ENCODE measurements at regions not wholly inside any gene's neighbourhood (a gene's known extent, or its start where the extent isn't known, plus 50 kb on each side); places are given as distances from the start of the nearest gene placed in this dataset.
"Not testable (repeated sequence)": the region's sequence is repeated elsewhere in the genome, so short reads cannot be mapped to it uniquely, and the experiment has no call there.

DNA sequence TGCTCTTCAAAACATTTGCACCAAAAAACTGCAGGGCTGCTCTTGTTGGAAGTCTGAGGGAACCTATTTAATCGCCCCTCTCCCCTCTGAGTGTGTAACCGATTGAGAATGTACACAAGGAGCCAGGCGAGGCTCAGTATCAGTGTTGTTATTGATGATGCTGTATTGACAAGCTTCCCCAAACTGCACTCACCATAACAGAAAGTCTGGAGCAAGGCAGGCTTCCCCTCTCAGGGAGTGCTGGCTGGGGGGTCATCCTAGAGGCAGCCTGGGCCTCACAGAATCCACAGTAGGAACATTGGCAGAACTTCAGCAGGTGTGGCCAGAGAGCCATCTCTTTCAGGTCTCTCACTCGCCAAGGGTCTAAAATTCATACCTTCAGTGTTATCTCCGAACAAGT lies 58.1 kb upstream of the TUNAR start:
- DNase-seq = no peak

DNA sequence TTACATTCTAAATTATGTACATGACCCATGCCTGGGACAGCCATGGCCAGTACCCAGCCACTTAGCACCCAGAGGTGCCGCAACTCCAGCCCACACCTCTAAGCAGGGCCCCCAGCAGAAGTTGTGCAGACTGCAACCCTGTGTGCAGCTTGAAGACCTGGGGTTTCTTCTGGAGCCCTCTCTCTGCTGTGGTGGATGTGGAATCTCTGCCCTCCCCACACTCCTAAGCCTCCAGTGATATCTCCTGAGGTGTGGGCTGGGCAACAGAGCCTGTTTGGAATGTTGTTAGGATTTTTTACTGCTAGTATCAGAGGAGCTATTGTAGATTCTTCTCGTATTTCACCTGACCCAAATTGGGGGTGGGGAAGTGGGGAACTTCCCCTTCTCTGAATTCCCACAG lies 59.4 kb upstream of the TUNAR start:
- DNase-seq = no peak

DNA sequence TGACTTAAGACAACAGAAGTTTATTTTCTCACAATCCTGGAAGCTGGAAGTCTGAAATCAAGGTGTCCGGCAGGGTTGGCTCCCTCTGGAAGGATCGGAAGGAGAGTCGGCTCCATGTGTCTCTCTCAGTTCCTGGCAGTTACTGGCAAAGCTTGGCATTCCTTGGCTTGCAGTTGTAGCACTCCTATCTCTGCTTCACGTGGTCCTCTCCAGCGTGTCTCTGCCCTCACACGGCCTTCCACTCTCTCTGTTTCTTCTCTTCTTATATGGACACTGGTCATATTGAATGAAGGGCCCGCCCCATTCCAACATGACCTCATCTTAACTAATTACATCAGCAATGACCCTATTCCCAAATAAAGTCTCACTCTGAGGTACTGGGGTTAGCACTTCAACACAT lies 60.1 kb upstream of the TUNAR start:
- no peak for DNase-seq

DNA sequence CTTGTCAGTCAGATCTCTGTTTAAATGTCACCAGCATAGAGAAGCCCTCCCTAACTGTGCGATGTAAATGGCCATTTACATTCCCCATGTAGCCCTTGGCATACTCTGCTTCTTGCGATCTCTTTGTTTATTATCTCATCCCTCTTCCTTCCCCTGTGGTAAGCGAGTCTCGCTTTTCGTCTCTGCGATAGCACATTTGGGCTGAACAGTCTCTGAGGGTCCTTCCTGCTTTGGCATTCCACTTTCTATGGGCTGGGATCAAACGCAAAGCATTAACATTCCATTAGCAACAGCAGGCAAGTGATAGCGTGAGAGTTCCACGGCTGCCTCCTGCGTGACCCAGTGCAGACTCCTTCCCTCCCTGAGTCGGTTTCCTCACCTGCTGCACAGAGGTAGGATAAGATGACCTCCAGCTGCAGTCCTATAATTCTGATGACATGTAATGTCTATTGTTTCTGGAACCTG lies 61.4 kb upstream of the TUNAR start:
- DNase-seq = no peak

DNA sequence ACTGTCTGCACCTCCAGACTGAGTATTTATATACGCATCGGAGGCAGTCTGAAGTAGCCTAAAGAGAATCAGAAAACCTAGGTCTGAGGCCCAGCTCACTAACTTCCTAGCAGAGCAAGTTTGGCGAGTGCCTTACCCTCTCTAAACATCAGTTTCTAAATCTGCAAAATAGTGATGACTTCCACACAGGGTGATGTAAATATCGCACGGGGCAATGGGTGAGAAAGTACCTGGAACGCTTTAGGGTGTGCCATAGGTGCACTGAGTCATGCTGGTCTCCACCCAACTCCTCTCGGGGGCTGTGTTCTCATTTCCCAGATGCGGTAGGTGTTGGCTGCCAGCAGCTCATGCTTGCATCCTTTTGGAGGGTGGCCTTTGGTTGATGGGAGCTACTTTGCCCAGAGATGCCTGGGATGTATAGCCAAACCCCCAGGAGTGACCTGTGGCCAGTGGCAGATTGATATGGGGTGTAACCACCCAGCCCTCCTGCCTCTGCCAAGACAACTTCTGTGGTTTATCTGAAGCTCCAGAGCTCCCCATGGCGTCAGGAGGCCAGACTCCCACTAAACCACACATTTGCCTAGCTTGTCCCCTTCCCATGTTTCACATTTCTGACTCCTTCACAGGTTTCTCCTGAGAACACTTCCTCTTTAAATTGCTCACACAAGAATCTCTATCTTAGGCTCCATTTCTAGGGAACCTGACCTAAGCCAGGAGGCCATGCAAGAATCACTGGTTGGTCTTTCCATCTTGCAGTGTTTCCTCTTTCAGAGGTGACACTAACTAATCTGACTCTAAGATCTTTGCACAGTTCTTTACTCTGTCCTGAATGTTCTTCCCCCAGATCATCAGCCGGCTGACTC lies 62.0 kb upstream of the TUNAR start:
- no peak for DNase-seq

DNA sequence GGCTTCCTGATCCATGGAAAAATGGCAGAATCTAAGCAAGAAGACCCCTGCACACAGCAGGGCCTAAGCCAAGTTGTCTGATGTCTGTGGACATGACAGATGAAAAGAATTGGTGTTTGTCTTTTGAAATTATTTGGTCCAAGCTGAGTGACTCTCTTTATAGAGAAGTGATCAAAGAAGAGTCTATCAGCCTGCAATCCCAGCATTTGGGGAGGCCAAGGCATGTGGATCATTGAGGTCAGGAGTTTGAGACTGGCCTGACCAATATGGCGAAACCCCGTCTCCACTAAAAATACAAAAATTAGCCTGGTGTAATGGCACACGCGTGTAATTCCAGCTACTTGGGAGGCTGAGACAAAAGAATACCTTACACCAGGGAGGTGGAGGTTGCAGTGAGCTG lies 64.8 kb upstream of the TUNAR start:
- no peak for DNase-seq

DNA sequence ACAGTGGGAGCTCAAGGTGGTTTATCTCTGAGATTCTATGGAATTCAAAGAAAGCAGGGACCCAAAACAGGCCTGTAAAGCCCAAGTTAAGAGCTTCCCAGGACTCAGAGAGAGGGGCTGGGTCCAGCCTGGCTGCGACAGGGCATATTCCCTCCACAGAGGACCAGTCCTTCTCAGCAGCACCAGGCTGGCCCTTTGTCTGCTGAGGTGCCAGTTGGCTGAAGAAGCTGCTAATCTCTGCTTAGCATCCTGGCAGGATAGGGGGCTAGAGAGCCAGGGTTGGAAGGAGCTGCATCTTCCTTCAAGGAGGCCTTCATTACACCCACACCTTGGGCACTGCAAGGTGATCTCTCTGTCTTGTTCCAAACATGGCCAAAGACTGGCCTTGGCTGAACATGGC lies 68.3 kb upstream of the TUNAR start:
- no peak for DNase-seq

DNA sequence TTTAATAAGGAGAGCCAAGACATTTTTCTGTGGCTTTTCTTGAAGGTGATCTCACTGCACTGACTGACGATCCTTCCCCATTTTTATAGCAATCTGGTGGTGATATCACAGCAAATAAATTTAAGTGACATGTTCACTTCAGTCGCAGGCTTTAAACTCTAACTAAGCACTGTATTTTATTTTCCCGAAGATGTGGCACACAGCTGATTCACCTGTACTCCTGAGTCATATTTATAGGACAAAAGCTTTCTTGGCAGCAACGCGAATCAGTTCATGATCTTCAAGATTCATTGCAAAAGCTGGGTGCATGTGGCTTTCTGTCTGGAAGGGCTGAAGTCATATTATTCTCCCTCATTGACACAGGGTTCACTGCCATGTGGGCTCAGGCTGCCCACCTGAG lies 79.8 kb upstream of the TUNAR start:
- no peak for DNase-seq

DNA sequence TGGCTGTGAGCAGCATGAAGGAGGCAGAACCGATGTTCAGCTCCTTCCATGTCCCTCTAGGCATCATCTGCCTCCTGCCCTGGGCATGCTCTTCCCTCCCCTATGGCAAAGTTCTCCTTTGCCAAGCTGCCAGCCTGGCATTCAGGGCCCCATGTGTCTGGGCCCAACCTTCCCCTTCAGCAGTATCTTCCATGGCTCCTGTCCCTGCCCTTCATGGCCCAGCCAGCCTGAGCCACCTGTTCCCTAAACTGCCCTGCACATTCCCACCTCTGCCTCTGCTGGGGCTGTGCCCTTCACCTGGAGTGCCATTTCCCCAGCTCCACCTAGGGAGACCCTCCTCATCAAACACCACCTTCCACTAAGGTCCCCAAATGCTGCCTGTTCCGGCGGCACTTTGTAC lies 74.0 kb upstream of the TCL1A start:
- no peak for DNase-seq

DNA sequence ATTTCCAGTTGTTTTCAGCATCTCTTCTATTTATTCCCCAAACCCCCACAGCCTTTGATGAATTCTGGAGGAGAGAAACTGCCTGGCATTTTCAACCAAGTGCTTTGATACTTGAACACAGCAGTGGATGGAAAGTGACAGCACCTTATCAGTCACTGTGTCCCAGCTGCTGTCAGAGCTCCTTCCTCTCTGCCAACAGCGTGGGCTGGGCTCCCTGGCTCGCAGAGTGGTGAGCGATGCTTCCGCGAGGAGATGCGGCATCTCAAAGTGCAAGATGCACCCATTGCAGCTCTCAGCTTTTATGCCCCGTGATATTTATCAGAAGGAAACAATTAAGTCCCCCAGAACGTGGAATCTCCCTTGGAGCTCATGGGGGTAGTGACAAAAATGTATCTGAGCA lies 72.6 kb upstream of the TCL1A start:
- DNase-seq = no peak

DNA sequence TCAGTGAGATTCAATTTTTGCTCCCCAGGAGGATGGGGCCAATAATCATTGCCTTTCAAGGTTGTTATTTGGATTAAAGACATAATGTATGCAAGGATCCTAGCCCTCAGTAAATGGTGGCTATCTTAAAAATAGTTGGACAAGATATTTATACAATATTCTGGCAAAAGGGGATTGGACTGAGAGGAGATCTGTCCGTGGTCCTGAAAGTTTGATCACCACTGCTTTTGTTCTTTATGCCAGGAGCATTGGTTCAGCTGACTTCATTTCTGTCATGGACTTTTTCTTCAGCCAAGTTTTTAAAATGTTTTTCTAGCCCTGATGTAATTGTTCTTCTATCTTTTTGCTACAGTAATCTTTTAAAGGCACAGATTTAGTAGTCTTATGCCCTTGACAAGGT lies 70.2 kb upstream of the TCL1A start:
- no peak for DNase-seq

DNA sequence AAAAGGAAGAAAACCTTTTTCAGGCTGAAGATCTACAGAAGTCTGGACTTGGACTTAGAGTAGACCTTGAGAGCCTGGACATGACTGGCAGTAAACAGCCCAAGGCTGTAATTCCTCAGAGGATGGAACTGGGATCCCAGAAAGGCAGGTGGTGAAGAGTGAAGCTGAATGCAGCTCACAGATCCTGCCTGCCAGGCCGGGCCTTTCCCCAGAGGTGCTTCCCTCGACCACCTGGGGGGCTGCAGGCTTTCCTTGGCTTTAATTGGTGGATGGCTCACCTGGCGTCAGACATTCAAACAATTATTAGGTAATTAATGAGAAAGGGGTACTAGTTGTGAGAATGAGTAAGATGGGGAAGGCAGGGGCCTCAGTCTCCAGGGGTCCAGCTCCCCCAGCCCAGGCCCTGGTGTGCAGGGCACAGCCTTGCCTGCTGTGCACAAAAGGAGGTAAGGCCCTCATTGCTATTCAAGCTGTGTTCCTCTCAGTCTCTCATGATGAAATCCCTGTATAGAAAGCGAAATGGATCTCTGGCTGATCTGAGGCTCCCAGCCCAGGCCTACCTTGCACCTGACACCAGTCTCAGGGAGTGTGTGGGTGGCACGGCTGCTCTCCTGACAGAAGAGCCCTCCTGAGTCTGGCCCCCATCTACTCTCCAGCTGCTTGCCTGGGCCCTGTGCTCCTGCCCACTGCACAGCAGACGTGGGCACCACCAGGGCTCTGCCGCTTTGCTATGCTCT lies 63.0 kb upstream of the TCL1A start:
- DNase-seq = no peak

DNA sequence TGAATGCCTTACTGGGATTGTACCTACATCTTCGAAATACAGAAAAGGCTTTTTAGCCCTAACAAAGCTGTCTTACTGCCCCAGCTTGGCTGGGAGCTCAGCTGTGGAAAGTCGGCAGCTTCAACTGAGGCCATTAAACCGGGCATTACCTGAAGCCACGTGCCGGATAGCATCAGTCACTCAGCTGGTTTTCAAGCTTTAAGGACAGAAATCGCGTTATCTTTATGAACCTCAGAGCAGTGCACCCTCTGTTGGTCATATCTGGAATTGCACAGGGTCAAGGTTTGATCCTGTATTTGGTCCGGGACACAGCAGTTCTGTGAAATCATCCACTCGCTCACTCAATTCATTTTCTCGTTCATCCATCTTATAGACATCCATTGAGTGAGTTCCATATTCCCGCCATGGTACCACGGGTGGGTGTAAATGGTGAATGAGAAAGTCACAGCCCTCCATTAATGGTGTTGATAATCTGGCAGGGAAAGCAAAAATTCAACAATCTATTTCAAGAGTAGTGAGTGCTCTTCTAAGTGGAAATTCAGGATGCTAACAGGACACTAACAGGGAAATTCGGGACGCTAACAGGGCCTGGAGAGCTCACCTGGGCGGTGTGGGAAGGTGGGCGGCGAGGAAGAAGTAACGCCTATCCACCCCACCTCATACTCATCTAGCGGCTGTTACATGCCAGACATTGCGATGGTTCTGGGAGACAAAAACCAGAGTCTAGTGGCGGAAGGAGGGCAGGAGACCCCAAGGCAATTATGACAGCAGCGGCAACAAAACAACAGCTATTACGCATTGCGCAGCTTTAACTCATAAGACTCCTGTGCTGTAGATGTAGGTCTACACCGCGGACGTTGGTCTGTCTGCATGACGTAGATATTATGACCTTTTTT lies 60.6 kb upstream of the TCL1A start:
- DNase-seq = peak; percentile 92

DNA sequence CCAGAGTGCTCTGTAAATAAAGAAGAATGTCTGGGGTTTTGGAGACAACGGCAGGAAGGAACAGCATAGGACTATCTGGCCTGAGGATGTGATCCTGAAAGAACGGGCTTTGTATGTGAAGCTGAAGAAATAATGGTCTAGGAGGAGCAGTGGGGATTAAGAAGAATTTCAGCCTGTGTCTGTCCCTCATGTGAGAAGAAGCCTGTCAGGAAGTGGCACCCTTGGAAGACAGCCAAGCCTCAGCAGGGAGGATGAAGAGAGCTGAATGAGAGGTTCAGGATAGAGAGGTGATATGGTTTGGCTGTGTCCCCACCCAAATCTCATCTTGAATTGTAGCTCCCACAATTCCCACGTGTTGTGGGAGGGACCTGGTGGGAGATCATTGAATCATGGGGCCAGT lies 56.9 kb upstream of the TCL1A start:
- DNase-seq = no peak

DNA sequence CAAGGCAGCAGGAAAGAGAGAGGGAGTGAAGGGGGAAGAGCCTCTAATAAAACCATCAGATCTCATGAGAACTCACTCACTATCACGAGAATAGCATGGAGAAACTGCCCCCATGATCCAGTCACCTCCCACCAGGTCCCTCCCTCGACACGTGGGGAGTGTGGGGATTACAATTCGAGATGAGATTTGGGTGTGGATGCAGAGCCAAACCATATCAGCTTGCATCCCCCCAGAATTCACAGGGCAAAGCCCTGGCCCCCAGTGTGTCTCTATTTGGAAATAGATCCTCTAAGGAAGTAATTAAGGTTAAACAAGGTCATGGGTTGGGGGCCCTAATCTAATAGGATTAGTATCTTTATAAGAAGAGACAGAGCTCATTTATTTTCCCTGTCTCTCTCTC lies 56.1 kb upstream of the TCL1A start:
- DNase-seq = no peak

DNA sequence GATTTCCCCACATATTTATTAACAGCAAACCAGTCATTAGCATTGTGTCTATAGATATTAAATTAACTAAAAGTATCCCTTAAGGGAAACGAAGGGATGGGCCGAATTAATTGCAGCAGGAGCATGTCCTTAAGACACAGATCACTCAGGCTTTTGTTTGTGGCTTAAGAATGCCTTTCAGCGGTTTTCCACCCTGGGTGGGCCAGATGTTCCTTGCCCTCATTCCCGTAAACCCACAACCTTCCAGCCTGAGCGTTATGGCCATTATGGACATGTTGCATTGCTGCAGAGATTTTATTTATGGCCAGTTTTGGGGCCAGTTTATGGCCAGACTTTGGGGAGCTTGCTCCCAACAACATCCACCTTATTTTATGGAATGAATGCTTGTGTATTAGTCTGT lies 55.5 kb upstream of the TCL1A start:
- DNase-seq = not testable (repeated sequence)

DNA sequence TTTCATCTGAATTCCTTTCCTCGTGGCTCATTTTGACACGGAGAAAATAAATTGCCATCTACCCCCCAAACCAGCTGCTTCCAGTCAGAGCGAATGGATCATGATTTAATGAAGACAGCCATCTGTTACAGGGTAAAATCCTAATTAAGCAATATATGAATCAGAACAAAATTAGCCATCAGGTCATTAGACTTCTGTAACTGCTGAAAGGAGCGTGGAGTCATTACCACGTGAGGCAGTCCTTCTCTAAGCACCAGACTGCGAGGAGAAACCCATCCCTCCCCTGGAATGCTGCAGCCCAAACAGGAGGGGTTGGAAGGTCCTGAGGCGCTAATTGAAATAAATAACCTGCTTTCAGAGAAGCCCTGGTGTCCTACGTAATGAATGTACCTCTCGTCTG lies 51.1 kb upstream of the TCL1A start:
- DNase-seq = peak; percentile 100

DNA sequence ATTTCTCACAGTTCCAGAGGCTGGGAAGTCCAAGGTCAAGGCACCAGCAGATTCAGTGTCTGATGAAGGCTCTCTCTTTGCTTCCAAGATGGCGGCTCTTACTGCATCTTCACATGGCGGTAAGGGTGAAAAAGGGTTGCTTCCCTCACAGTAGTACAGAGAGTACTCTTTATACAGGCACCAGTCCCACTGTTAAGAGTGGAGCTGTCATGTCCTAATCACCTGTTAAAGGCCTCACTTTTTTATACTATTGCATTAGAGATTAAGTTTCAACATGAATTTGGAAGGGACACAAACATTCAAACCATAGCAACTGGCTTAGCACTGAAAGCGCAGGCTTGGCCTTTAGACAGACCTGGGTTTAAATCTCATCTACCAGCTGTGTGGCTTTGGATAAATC lies 50.0 kb upstream of the TCL1A start:
- DNase-seq = peak; percentile 47
